PC-3 (cell line): ENCODE measurements at regions not wholly inside any gene's neighbourhood (a gene's known extent, or its start where the extent isn't known, plus 50 kb on each side); places are given as distances from the start of the nearest gene placed in this dataset.
A peak's percentile ranks its signal among the peaks of the same experiment; 100 is the strongest.

ENCODE experiments used
- ATAC-seq: fragments of 200-7000 bp; cut with Tn5 transposase; 2 replicates; pipeline ENCODE4 v1.9.1; 2020; ENCODE audit warnings: mild to moderate bottlenecking, moderate library complexity
- BruUV-seq: library from RNA; stranded (reverse); fragments of 400-500 nt; replicated peaks from 2 replicates; lab custom pipeline; 2021; lab: Mats Ljungman, UMichigan
- CTCF ChIA-PET: fragments of 300-600 bp; sonication (Branson Sonifier 250); formaldehyde crosslinking; loops from one replicate; lab custom pipeline; 2022; ENCODE audit warnings: antibody characterized with exemption; lab: Charles Lee
- POLR2A ChIA-PET: fragments of 300-600 bp; sonication (Branson Sonifier 250); formaldehyde crosslinking; loops from one replicate; lab custom pipeline; 2022; ENCODE audit warnings: antibody characterized with exemption; ENCODE audit not compliant: unreplicated experiment; lab: Charles Lee
- DNase-seq: peaks from one replicate; pipeline ENCODE4 v3.0.0-alpha.2; 2015
- H2AFZ ChIP-seq: fragments of 300-600 bp; sonication (generic); 2 replicates; pipeline ENCODE4 v1.6.0; 2016; ENCODE audit warnings: antibody characterized with exemption, low read length
- H3F3A ChIP-seq: fragments of 300-600 bp; sonication (generic); one replicate; pipeline ENCODE4 v1.6.0; 2017; ENCODE audit warnings: antibody characterized with exemption, low read length, control low read depth, mild to moderate bottlenecking; ENCODE audit not compliant: unreplicated experiment
- H3K27ac ChIP-seq: fragments of 300-600 bp; sonication (generic); 2 replicates; pipeline ENCODE4 v1.5.1; 2016; ENCODE audit warnings: mild to moderate bottlenecking, low read length
- H3K27me3 ChIP-seq: fragments of 300-600 bp; sonication (generic); 2 replicates; pipeline ENCODE4 v1.6.1; 2016; ENCODE audit warnings: low read length, mixed read lengths
- H3K36me3 ChIP-seq: fragments of 300-600 bp; sonication (generic); 2 replicates; pipeline ENCODE4 v1.6.1; 2016; ENCODE audit warnings: low read depth, mixed run types, low read length, mixed read lengths
- H3K4me1 ChIP-seq: fragments of 300-600 bp; sonication (generic); 2 replicates; pipeline ENCODE4 v1.5.1; 2016; ENCODE audit warnings: low read length; ENCODE audit not compliant: insufficient read depth
- H3K4me2 ChIP-seq: fragments of 300-600 bp; sonication (generic); 2 replicates; pipeline ENCODE4 v1.6.0; 2016; ENCODE audit warnings: low read length
- H3K4me3 ChIP-seq: fragments of 300-600 bp; sonication (generic); 2 replicates; pipeline ENCODE4 v1.5.1; 2016; ENCODE audit warnings: mild to moderate bottlenecking, low read length, mixed read lengths
- H3K79me2 ChIP-seq: fragments of 300-600 bp; sonication (generic); 2 replicates; pipeline ENCODE4 v1.6.1; 2017; ENCODE audit warnings: low read length, mixed read lengths
- H3K9ac ChIP-seq: fragments of 300-600 bp; sonication (generic); 2 replicates; pipeline ENCODE4 v1.6.0; 2016; ENCODE audit warnings: mild to moderate bottlenecking, low read length
- H3K9me2 ChIP-seq: fragments of 300-600 bp; sonication (generic); replicated peaks from 2 replicates; pipeline ENCODE4 v1.6.1; 2016; ENCODE audit warnings: mixed run types, low read length, mixed read lengths
- H3K9me3 ChIP-seq: fragments of 300-600 bp; sonication (generic); 2 replicates; pipeline ENCODE4 v1.6.1; 2016; ENCODE audit warnings: low read length, mixed read lengths
- H4K20me1 ChIP-seq: fragments of 300-600 bp; sonication (generic); 2 replicates; pipeline ENCODE4 v1.6.1; 2016; ENCODE audit warnings: low read length, mixed read lengths
- EZH2 ChIP-seq: fragments of 300-600 bp; sonication (generic); IDR thresholded peaks from one replicate; pipeline ENCODE4 v1.6.1; 2017; ENCODE audit warnings: antibody characterized with exemption, mild to moderate bottlenecking, low read length; ENCODE audit not compliant: unreplicated experiment
- EZH2phosphoT487 ChIP-seq: fragments of 300-600 bp; sonication (generic); IDR thresholded peaks from 2 replicates; pipeline ENCODE4 v1.6.1; 2018; ENCODE audit warnings: mild to moderate bottlenecking, antibody characterized with exemption, low read length, borderline replicate concordance
- intact Hi-C: fragments of 100-400 bp; cut with micrococcal nuclease; formaldehyde crosslinking; loops from 2 replicates; pipeline ENCODE4 v1.9.0; 2023
- TF ChIP-seq, protein P1 (sequence below): fragments of 300-600 bp; sonication (generic); conservative IDR thresholded peaks from 2 replicates; pipeline ENCODE4 v1.5.1; 2017; ENCODE audit warnings: antibody characterized with exemption, low read depth, mild to moderate bottlenecking, low read length

GRCh38 chr7:46687203-46687602 lies 766.1 kb upstream of the IGFBP3 start:
- Histone ChIP-seq H3K27ac (no peak overlapping the region), H3K27me3 (no peaks in the 10 kb centered on the region), H3K36me3 (no peaks in the 10 kb centered on the region), H2AFZ (no peak overlapping the region), H3K4me1 (no peaks in the 10 kb centered on the region), H3K4me2 (no peak overlapping the region), H3K9me3 (no peaks in the 10 kb centered on the region), H3K4me3 (no peak overlapping the region), H3F3A (no peaks in the 10 kb centered on the region), H3K9ac (no peak overlapping the region), H3K9me2 (no peaks in the 10 kb centered on the region), H4K20me1 (no peaks in the 10 kb centered on the region), H3K79me2 (no peaks in the 10 kb centered on the region)
- POLR2A ChIA-PET: interaction anchor here (0.5 kb wide), 1 partner anchor 57 kb away, joined by 10 read pairs; no protein-coding TSS in a partner anchor
- ATAC-seq (no peak), DNase-seq (no peak)
- CTCF ChIA-PET: no interaction called here
- no peak for TF ChIP-seq EZH2phosphoT487
- TF ChIP-seq EZH2: no peak
- TF ChIP-seq, protein P1, sequence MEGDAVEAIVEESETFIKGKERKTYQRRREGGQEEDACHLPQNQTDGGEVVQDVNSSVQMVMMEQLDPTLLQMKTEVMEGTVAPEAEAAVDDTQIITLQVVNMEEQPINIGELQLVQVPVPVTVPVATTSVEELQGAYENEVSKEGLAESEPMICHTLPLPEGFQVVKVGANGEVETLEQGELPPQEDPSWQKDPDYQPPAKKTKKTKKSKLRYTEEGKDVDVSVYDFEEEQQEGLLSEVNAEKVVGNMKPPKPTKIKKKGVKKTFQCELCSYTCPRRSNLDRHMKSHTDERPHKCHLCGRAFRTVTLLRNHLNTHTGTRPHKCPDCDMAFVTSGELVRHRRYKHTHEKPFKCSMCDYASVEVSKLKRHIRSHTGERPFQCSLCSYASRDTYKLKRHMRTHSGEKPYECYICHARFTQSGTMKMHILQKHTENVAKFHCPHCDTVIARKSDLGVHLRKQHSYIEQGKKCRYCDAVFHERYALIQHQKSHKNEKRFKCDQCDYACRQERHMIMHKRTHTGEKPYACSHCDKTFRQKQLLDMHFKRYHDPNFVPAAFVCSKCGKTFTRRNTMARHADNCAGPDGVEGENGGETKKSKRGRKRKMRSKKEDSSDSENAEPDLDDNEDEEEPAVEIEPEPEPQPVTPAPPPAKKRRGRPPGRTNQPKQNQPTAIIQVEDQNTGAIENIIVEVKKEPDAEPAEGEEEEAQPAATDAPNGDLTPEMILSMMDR: no peak
- intact Hi-C loops: no loop called here
- no TSS peak for BruUV-seq

DNA sequence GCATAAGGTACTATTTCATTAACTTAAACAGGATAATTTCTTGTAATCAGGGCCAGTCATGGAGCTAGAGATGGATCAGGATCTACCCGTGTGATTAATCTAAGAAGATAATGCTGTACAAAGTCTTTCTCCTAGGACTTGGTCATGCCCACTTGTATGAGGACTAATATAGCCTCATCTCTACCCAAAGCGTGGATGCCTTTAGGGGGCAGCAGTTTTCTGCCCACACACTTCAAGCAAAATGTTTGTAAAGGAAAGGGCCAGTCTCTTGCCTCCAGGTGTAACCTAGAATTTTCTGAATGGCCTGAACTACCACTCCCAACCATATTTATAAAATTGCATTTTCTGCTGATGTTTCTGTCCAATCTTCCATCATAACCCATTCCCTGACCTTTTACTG lies 764.0 kb upstream of the IGFBP3 start:
- no peak for TF ChIP-seq EZH2phosphoT487
- TF ChIP-seq, protein P1: peak; percentile 55
- Histone ChIP-seq H3K27ac (no peak overlapping the region), H3K27me3 (no peaks in the 10 kb centered on the region), H2AFZ (no peak overlapping the region), H4K20me1 (no peaks in the 10 kb centered on the region), H3K9me3 (no peaks in the 10 kb centered on the region), H3K9me2 (no peaks in the 10 kb centered on the region), H3K79me2 (no peaks in the 10 kb centered on the region), H3K4me2 (no peak overlapping the region), H3F3A (no peaks in the 10 kb centered on the region), H3K4me3 (no peak overlapping the region), H3K9ac (no peak overlapping the region), H3K4me1 (no peaks in the 10 kb centered on the region), H3K36me3 (no peaks in the 10 kb centered on the region)
- ChIA-PET CTCF (no interaction called here), POLR2A (no interaction called here)
- no TSS peak for BruUV-seq
- intact Hi-C loops: no loop called here
- peak; percentile 51 for ATAC-seq
- peak; percentile 35 for DNase-seq

- Histone ChIP-seq H3K36me3 (no peaks in the 10 kb centered on the region), H3K9ac (no peak overlapping the region), H3K79me2 (no peaks in the 10 kb centered on the region), H4K20me1 (no peaks in the 10 kb centered on the region), H3K27me3 (no peaks in the 10 kb centered on the region), H3K4me1 (no peaks in the 10 kb centered on the region), H3K9me3 (no peaks in the 10 kb centered on the region), H3F3A (no peaks in the 10 kb centered on the region), H3K27ac (no peak overlapping the region), H3K9me2 (no peaks in the 10 kb centered on the region), H3K4me3 (no peak overlapping the region), H3K4me2 (no peak overlapping the region), H2AFZ (no peak overlapping the region)
- DNase-seq (no peak), ATAC-seq (no peak)
- CTCF ChIA-PET: no interaction called here
- POLR2A ChIA-PET: no interaction called here
- TF ChIP-seq, protein P1: no peak
- TF ChIP-seq EZH2phosphoT487 (no peak), EZH2 (no peak)
- intact Hi-C loops: no loop called here
- BruUV-seq: no TSS peak
Measured at GRCh38 chr7:46682836-46683624, 762.0 kb upstream of the IGFBP3 start.
